Stimulated activated naive CD4-positive, alpha-beta T cell (primary cell): ENCODE measurements at regions not wholly inside any gene's neighbourhood (a gene's known extent, or its start where the extent isn't known, plus 50 kb on each side); places are given as distances from the start of the nearest gene placed in this dataset.
A peak's percentile ranks its signal among the peaks of the same experiment; 100 is the strongest.
"Not testable (repeated sequence)": the region's sequence is repeated elsewhere in the genome, so short reads cannot be mapped to it uniquely, and the experiment has no call there.

Experiments used
- DNase-seq, 6 experiments: peaks; one replicate each; lab custom pipeline; 2025; lab: John Stamatoyannopoulos, UW

DNA sequence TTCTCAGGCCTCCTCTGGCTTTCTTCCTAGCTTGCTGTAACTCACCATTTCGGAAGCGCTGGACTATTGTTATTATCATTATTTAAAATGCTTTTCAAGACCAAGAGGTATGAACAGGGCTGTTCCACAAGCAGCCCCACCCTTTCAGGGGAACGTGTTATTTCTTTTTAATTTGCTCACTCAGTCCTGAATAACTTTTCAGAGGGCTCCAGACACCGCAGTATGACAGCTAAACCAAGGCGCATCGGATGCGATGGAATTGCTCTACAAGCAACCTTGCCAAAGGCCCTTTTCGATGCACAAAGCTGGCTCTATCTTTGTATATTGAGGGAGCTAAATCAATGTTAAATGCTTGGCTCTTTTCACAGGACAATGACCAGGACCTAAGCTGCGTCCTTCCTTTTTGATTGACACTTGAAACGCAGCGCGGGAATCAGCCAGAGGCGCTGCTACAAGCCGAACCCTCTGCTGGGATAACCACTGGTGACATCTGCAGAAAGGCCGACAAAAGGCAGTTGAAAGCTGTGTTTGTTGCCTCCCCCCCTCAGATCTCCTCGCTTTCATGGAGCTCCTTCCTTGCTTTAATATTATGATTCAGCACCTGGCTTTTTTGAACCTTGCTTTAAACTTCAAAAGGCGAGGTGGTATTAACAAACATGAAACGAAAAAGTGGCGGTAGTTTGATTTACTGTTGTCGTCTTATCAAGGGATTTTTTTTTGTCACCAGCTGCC is 204.7 kb upstream of the PROX1 start:
- no peak for DNase-seq

DNA sequence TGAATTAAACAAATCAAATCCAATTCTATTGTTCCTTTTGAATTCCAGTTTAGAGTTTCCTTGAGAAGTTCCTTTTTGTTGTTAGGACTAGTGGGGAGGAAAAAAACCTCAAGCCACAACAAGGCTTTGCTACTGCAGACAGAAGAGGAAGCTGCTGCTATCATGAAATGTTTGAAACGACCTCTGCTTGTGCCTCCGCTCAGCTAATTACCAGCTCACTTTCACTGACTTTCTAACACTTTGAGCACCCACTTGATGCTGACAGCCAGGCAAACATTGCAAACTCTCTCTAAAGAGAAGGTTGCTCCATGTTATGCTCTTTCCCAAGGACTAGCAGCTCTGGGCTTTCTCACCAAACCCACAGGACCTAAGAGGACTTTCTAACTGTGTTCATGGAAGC is 203.9 kb upstream of the PROX1 start:
- DNase-seq, result peak in 4 of 6 experiments; percentile 4 to 62 (median 55)

DNA sequence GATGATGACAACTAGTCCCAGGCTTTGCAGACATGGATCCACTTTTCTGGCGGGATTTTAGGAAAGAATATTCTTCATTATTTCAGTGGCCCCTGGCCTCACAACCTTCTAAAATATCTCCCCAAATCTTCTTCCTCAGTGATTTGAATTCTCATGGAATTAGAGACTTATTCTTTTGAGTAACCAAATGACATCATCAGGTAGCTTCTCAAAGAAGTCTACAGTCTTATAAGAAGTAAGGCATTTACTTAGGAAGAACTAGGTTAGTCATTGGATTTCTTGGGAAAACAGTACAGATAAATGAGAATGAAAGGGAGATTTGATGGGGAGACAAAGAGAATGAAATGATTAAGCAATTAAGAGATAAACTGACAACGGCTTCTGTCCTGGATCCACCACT is 201.1 kb upstream of the PROX1 start:
- DNase-seq, result no peak

DNA sequence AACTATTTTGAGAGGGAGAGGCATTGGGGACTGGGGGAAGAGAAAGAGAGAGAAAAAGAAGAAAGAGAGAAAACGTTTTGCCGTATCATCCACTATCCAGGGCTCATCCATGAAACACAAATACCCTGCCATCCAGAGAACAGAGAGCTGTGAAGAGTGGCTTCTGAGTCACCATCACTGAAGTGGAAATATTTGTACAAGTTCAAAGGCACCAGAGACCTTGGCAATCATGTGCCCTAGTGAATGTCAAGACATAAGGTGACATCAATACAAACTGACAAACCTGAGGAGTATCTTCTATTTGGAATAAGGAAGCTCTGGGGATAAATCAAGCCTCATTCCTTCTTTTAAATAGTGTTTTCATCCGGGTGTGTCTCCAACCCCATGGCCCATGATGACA is 197.2 kb upstream of the PROX1 start:
- no peak for DNase-seq

DNA sequence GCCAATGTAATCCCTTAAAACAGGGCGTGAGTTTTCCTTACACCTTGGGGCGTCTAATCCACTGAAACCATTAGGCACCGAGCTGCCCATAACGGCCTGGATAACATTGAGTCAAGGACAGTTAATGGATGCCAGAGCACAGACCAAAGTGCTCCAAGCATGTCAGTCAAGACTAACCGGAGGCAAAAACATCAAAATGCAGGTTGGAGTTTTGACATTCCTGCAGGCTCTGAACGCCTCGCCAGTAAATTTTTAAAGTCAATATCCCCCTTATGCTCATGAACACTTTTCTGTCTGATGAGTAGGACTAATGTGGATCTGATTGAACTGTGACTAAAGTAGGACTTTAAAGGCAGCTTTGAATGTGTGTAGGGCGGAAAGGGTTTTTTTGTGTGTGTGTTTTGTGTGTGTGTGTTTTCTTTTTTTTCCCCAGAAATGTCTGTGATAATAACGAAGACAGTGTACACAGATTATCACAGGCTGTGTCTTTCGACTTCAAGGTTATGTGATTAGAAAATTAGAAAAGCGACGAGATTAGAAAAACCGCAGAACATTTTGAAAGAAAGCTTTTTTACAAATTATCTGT is 194.2 kb upstream of the PROX1 start:
- DNase-seq, result no peak

DNA sequence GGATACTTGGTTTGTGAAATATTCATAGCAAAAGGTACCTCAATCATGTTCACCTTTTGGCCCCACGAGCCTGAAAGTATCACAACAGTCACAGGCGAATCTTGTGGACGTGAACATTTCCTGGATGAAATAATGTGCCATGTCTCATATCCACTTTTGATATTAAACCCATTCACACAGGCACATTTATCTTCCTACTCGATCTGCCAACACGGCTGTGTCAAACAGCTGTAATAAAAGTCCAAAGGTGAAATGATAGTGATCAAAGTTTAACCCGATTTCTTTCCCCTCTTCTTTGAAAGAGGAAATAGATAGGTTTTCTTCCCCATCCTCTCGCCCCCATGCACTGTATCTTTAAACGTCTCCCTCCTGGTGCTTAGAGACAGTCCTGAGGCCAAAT is 191.2 kb upstream of the PROX1 start:
- no peak for DNase-seq

DNA sequence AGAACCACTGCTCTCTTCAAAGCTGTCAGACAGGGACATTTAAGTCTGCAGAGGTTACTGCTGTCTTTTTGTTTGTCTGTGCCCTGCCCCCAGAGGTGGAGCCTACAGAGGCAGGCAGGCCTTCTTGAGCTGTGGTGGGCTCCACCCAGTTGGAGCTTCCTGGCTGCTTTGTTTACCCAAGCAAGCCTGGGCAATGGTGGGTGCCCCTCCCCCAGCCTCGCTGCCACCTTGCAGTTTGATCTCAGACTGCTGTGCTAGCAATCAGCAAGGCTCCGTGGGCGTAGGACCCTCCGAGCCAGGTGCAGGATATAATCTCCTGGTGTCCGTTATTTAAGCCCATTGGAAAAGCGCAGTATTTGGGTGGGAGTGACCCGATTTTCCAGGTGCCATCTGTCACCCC is 179.5 kb upstream of the PROX1 start:
- DNase-seq, result not testable (repeated sequence)

DNA sequence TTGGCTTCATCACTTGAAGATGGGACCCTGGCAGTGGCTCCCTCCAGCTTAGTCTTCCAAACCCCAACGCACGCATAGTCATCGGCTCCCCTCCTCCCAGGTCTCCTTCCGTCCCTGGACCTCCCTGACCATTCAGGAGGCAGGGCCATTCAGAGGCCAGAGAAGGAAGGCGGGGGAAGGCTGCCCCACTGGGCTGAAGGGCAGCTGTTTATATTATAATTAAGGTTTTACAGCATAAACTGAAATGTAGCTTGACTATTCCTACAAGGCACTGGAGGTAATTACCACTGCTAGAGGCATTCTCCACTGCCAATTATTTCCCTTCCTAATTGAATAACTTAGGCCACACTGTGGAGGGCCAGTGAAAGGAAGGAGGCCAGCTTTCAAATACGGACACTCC is 170.6 kb upstream of the PROX1 start:
- DNase-seq, result no peak

DNA sequence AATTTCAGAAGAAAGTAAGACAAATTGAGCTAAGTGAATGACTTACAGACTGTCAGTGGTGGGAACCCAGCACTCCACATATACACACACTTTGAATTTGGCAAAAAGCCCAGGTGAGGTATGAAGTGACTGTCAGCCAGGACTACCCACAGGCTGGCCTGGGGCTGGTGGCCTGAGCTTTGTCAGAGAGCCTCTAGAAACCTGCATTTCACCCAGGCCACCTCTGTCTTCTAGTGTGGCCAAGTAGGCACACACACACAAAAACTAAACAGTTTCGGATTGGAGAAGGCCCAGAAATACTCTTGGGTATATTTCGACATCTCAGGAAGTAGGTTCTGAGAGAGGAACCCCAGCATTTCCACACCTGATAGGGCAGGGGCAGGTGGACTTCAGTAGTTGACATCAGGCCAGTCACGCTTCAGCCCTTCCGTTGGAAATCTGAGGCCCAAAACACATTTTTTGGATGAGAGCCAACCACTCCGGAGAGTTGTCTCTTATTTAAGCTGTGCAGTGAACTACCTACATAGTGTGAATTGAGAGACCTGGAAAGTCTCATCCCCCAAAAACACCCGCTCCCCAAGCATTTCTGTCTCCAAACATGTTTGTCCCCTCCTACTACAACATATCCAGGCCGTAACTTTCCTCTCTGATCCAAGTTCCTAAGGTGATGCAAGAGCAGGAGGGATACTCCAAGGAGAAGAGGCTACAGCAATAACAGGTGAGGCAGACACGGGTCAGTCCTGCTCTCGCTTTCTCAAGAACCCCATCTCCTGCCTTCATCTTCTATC is 167.2 kb upstream of the PROX1 start:
- DNase-seq, result peak in 1 of 6 experiments; percentile 4

DNA sequence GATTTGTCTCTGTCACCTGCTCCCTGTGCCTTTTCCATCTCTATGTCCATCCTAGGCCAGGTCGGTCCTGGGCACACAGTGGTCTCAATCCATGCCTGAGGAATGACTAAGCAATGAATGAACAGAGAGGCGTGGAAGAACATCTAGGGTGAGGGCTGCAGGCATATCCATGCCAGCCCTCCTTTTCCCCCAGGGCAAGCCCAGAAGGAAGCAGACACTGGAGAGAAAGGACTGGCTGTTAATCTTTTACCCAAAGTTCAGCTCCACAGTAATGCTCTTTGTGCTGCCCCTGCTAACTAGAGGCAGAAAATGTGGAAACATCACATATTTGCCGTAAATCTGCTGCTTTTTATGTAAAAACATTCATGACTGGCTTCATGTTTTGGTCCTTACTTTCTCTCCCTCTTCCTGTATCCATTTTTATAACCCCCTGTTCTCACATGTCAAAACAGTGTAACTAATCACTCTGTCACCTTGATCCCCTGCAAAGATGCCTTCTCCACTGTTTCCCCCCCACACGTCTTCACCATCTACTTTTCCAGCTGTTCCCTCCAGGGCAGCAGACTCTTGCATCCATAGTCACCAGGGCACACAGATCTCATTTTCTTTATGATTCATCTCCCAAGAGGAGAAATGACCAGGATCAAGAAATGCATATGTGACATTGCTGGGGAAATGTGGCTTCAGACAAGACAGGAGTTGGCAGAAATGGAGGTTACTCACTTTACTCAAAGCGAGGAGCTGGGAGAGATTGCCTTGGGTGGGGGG is 166.4 kb upstream of the PROX1 start:
- no peak for DNase-seq

DNA sequence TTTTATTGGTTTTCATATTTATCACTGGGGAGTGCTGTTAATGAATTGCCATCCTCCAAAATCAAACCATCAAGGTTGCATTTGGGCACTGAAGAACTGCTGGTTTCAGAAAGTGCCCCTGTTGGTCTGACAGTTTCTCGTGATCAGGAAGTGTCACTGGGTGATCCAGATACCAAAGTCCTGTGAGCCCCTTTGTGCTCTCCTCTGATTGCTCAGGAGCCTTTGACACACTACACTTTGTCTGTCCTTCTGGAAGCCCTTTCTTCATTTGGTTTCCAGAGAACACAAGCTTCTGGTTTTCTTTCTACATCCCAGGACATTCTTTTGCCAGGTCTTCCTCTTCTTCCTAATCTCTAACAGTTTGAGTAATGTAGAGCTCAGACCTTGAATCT is 165.8 kb upstream of the PROX1 start:
- no peak for DNase-seq

DNA sequence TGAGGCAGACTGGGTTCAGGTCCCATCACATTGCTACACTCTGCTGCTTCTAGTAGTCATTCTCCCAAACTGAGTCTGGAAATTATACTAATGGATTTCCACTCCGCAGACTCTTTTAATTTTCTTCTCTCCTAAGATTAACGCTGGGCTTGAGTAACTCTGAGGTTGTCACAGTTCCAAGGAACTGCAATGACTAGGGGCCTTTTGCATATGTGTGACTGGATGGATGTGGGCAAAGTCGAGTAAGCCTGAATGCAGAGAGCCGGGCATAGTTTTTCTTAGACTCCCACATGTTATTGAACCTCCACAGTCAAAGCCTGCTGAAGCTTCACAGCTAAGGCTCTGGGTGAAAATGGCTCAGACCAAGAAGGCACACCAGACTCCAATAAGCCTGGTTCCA is 160.9 kb upstream of the PROX1 start:
- DNase-seq, result no peak

DNA sequence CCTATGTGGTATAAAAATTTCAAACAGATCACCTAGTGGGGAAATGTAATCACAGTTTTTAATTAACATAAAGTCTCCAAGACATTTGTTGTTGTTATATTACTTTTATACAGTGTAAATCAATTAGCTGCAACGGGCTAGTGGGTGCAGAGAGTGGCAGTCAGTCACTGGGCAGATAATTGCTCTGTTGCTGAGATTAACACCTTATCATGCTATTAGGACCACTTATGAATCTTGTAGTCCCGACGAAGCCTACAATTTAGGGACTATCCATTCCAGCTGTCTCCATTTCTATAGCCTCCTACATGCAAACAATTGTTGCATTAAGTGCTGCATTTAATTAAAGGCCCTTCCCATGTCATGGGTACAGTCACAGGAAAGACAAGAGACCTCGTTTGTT is 158.9 kb upstream of the PROX1 start:
- DNase-seq, result no peak

DNA sequence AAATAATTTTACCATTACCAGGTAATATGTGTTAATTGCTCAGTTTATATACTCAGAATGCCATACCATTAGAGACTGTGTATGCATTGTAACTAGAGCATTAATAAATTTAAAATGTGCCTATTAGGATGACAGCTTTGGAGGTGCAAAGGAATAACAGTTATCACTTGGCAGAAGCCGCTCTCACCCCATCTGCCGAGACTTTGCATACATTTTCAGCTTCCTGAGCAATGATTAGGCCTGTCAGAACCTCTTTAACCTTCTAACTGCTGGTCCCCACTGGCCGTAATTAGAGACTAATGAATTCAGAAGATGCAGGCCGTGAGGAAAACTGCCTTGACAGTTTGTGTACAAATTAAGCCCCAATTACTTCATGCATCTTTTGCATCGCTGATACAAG is 158.0 kb upstream of the PROX1 start:
- DNase-seq, result no peak

DNA sequence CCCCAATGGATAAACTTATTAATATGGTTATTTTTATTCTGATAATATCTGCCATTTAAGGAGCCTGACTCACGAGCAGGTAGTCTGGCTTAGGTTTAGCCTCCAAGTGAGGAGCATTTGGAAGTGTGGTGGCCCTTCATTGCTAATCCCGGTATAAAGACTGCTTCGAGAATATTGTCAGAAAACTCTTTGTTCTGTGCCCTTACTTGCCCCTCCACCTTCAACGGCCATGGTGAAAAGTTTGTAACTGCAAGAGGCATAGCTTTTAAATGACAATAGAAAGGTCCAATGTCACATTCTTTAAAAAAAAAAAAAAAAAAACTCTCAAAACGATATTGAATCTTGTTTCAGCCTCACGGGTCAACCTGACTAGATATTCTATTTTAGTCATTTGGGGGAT is 157.4 kb upstream of the PROX1 start:
- DNase-seq, result no peak

DNA sequence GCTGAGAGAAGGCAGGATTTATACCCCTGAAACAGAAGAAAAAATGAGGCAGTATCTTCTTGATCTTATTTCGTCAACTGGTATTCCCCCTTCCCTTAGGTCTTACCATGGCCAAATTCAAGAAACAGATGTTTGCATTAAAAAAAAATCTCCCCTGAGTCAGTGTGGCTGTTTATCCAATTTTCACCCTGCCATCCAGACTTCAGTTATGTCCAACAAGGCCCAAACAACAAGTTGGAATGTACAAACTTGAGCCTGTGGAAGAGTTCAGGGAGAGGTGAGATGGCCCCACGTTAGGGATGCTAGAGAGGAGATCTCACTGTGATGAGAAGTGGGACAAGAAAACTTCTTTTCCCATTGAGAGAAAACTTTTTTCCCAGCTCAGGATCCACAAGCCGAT is 147.2 kb upstream of the PROX1 start:
- DNase-seq, result no peak

DNA sequence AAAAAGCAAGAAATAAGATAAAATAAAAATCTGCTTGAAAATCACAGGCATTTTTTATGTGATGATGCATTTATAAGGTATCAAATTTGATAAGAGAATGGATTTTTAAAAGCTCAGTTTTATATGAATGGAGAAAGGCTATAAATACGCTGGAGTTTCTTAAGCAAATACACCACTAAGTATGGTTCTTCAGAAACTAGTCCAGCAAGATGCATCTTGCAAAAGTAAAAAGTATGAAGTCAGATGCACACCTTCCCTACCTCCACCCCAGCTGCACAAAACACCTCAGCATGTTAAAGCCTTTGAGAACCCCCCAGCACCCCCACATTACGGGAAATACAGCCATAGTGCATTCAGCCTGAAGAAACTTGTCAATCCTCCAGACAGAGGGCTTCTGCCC is 143.1 kb upstream of the PROX1 start:
- no peak for DNase-seq

DNA sequence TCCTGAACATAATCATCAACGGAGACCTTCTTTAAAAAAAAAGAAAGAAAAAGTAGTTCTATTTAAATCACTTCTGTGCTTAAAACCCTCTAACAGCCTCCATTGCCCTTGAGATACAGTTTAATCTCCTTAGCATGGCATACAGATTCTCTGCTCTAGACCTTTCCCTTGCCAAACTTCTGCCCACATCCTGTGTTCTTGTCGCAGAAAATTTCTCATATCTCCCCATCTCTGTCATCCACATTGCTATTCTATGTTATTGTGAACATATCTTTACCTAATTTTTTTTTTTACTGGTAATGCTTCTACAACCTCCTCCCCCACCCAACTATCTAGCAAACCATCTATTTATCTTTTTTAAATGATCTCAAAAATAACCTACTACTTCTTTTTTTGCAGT is 135.7 kb upstream of the PROX1 start:
- peak in 4 of 6 experiments; percentile 27 to 86 (median 80) for DNase-seq

DNA sequence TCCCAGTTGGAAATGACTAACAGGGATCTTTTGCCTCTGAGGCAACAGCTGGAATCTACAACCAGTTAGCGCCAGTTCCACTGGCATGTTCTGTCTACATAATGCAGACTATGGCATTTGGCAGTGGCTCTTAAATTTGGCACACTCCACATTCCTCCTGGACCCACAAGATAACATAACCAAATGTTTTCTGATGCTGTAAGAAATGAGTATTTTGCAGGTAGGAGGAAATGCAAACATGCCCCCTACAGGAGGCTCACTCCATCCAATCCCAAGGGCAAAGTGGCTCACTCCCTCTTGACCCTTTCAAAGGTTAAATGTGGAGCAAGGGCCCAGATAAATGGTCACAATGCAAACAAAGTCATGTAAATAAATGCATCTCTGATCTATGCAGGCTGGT is 129.2 kb upstream of the PROX1 start:
- DNase-seq, result no peak

DNA sequence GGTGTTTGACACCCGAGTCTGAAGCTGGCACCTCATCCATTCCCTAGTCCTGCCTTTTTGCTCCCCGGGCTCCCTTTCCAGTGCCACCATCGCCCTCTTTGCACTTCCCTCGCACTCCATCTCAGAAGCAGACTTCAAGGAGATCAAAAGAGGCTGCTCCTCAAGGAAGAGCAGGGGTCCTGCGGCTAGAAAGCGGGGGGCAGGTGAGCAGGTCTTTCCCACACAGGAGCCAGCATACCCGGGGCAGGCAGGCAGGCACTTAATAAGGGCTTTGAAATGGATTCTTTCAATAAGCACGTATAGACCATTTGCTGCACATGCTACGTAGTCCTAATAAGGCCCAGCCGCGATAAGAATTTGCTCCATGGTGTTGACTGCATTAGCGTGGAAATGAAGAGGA is 125.9 kb upstream of the PROX1 start:
- no peak for DNase-seq

DNA sequence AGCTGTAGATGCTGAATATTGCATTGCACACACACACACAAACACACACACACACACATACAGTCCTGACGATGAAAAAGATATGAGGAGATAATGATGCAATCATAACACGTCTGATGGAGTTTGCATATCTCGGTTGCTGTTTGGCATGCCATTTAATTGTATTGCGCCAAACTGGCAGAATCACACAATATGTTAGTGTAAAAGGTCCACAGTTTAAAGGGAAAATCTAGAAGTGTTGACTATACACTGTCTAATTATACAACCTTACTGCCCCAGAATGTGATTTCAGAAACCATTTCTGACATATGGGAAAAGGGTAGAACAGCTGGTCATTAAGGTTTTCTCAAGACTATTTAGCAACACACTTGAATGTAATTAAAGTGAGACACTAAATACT is 123.7 kb upstream of the PROX1 start:
- no peak for DNase-seq

DNA sequence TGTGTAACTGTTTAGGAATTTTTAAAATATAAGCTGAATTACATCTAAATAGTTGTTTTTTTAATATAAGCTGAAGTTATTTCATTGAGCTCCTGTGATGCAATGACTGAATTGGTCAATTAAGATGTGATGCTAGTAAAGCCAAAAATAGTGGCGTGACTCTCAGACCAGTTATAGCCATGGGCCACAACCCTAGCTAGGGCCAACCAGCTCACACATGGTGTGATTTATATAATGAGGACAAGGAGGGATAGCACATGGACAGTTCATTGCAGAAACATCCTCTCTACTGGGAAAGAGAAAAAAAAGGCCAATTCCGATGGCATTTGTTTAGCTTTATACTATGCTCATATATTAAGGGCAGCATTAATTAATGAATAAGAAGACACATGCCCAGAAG is 119.3 kb upstream of the PROX1 start:
- DNase-seq, result no peak

DNA sequence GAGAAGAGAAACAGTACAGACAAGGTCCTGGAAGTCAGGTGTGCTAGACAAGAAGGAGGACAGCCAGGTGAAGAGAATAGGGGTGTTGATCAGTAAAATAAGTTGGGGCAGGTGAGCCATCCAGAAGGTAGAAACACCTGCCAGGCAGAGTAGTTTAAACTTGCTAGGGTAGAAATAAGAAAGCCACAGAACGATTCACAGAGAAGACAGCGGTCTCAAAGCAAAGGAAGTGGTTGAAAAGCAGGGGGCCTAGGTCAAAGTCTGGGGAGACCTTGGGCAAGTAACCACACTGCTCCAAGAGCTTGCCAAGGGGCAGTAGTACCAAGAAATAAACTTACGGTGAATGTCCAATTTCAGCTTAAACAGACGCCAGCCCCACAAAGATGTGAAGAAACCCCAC is 116.6 kb upstream of the PROX1 start:
- peak in 2 of 6 experiments; percentile 34 to 40 for DNase-seq
